GM10266 (cell line): ENCODE measurements at regions not wholly inside any gene's neighbourhood (a gene's known extent, or its start where the extent isn't known, plus 50 kb on each side); places are given as distances from the start of the nearest gene placed in this dataset.

ENCODE experiments used
- DNase-seq: peaks from one replicate; pipeline ENCODE4 v3.0.0; 2012; ENCODE audit errors: extremely low spot score
- TF ChIP-seq, protein P1 (sequence below): IDR thresholded peaks from 2 replicates; pipeline ENCODE4 v1.5.1; 2012; ENCODE audit warnings: mild to moderate bottlenecking, low read depth; ENCODE audit not compliant: control insufficient read depth, insufficient read depth; ENCODE audit errors: missing control alignments

DNA sequence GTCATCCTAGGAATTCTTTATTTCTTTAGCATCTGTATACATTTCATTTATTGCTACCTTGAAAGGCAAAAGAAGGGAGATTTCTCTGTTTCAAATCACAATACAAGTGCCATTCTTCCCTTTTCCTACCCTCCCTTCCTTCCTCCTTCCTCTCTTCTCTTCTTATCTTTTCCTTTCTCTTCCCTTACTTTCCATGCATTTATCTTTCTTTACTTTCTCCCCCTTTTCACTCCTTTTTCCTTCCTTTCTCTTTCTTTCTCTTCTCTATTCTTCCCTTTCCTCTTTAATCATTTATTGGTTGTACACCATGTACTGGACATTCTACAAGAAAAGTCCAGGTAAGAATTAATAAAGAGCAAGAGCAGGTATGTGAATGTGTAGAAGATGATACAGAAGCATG lies 251.0 kb upstream of the PEX5L start:
- DNase-seq: no peak
- TF ChIP-seq, protein P1, sequence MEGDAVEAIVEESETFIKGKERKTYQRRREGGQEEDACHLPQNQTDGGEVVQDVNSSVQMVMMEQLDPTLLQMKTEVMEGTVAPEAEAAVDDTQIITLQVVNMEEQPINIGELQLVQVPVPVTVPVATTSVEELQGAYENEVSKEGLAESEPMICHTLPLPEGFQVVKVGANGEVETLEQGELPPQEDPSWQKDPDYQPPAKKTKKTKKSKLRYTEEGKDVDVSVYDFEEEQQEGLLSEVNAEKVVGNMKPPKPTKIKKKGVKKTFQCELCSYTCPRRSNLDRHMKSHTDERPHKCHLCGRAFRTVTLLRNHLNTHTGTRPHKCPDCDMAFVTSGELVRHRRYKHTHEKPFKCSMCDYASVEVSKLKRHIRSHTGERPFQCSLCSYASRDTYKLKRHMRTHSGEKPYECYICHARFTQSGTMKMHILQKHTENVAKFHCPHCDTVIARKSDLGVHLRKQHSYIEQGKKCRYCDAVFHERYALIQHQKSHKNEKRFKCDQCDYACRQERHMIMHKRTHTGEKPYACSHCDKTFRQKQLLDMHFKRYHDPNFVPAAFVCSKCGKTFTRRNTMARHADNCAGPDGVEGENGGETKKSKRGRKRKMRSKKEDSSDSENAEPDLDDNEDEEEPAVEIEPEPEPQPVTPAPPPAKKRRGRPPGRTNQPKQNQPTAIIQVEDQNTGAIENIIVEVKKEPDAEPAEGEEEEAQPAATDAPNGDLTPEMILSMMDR: no peak

DNA sequence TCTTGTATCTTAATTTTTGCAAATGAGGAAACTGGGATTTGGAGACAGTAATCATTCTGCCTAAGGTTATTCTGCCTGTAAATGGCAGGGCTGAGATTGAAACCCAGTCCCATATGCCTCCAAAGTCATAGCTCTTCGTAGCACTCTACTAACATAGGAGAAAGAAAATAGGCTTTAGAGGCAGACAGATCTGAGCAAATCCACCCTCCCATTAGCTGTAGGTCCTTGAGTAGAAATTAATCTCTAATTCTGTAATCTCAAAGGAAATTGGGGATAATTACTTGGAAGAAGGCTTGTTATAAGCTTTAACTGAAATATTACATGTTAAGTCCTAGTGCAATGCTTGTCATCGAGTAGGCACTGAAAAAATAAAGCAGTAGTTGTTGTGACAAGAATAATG lies 252.1 kb upstream of the PEX5L start:
- DNase-seq: no peak
- TF ChIP-seq, protein P1: no peak

DNA sequence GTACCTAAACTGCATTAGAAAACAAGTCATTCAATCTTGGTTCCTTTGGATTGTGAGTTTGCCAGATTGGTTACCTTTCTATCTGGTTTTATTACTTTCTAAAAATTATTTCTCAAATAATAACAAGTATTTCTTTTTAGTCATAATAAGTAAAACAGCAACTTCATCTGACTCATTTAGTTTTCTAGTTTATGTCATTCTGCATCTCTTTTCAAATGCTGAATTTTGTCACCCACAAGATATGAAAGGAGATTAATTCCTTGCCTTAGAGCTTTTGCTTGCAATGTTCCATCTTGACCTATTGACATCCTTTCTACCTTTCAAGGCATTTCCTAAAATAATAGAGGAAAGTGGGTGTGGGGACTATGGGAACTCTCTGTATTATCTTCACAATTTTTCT lies 253.6 kb upstream of the PEX5L start:
- TF ChIP-seq, protein P1: no peak
- no peak for DNase-seq

DNA sequence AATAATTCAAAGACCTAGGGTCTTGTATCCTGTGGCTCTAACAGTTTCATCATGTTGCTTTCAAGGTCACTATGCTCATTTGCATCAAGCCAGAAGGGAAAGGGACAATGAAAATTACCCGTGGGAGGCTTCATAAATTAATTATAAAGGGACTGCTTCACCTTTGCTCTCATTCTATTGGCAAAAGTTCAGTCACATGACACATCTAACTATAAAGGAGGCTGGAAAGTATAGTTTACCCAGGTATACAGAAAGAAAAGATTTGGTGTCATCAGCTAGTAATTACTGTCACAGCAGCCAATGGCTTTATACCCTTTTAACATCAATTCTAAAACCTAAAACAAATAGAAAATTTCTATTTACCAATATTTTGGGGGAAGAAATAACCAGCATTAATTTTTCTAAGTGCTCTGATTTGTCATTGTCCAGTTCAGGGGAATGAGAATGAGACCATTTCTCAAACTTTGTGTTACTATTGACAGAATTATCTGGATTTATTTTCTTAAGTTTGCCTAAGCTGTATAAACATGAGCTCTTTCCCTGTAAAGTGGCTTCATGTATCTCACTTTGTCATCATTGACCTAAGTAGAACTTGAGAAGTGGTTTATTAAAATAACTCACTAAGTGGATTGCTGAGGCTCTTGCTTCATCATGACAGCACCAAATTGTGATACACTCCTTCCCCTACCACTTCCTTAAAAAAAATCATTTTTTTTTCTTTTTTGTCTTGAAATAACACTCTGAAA lies 257.7 kb upstream of the PEX5L start:
- no peak for DNase-seq
- TF ChIP-seq, protein P1: no peak

DNA sequence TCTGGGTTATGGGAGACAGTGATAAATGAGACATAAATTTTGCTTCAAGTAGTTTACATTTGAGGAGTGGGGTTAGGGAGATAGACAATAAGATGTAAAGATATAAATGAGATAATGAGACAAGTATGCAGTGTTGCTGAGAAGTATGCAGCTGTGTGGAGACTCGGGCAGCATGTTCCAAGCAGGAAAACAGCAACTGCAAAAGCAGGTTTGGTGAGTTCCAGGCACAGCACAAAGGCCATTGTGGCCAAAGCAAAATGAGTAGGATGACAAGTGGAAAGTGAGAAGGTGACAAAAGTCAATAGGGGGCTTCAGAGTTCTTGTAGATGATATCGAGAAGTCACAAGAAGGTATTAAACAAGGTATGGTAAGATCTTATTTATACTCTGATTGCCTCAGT lies 259.1 kb upstream of the PEX5L start:
- TF ChIP-seq, protein P1: no peak
- DNase-seq: no peak

DNA sequence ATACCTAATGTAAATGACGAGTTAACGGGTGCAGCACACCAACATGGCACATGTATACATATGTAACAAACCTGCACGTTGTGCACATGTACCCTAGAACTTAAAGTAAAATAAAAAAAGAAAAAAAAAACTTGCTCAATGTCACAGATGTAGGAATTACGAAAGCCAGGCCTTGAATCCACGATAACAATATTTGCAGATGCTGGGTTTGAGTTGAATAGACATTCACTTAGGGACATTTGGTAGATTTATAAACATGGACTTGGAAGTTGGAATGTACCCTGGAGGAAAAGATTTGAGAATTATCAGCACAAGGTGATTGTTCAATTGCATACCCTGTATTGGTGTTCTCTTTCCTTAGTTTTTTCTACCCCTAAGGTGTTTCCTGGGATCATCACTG lies 260.2 kb upstream of the PEX5L start:
- DNase-seq: no peak
- TF ChIP-seq, protein P1: no peak

DNA sequence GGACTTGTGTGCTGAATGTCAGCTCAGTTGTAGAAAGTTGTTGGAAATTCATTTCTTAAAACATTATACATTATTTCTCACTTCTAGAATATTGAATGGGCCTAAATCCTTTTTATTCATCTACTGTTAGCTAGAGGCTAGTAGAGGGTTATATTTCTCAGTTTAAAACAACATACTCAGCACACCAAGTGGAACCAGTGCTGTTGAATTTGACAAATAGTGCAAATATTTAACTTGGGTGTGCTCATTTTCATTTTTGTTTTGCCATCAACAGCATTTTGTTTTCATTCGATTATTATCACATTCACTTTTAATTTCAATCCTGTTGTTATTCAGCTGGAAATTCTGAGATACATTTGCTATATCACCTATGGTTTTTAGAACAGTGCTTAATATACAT lies 269.4 kb upstream of the PEX5L start:
- TF ChIP-seq, protein P1: no peak
- no peak for DNase-seq
